ENCODE measurements at regions not wholly inside any gene's neighbourhood (a gene's known extent, or its start where the extent isn't known, plus 50 kb on each side); places are given as distances from the start of the nearest gene placed in this dataset.
"Not testable (repeated sequence)": the region's sequence is repeated elsewhere in the genome, so short reads cannot be mapped to it uniquely, and the experiment has no call there.

- WGBS (ENCODE audit: missing lambda C conversion rate) = 64% methylated on average over 18 of the region's 20 CpGs
- no peak for ATAC-seq
- ChIA-PET POLR2A (no interaction called here), CTCF (interaction anchor here (0.8 to 1.5 kb wide), 5 partner anchors 16 to 145 kb away, joined by 3 to 6 read pairs (median 3); no protein-coding TSS in a partner anchor)
- DNase-seq (ENCODE audit: low read depth in 1 of 2, low spot score in 1 of 2) = peak in 1 of 2 experiments; percentile 13
- FAIRE-seq = no peak
- no peaks in the 10 kb centered on the region for H3K9me3 ChIP-seq
- H3K4me3 ChIP-seq = no peak overlapping the region
- TF ChIP-seq ZFP36 (IDR thresholded peaks at IDR 0.05; ENCODE audit: borderline replicate concordance, partially characterized antibody) = no peak
- TF ChIP-seq POLR2A (IDR thresholded peaks at IDR 0.05; ENCODE audit: low read length) = no peak
- no peaks in the 10 kb centered on the region for H3K4me1 ChIP-seq
- no peak overlapping the region for H3K27ac ChIP-seq
- H3K4me2 ChIP-seq = no peak overlapping the region
Observed at GRCh38 chr15:75785771-75786574, 57.3 kb upstream of the UBE2Q2 start.

GRCh38 chr15:75784511-75785480 lies 58.5 kb upstream of the UBE2Q2 start:
- POLR2A ChIA-PET; DNase-seq (ENCODE audit: low read depth in 1 of 2, low spot score in 1 of 2); H3K4me1 ChIP-seq; FAIRE-seq; ATAC-seq; H3K9me3 ChIP-seq; H3K27ac ChIP-seq; H3K4me3 ChIP-seq; H3K4me2 ChIP-seq: not testable (repeated sequence)
- 46% methylated on average over 5 of the region's 10 CpGs for WGBS (ENCODE audit: missing lambda C conversion rate)
- CTCF ChIA-PET = interaction anchor here (0.7 to 4.1 kb wide), 2 partner anchors 17 to 52 kb away, joined by 4 to 21 read pairs; no protein-coding TSS in a partner anchor

GRCh38 chr15:75783566-75783965 lies 59.7 kb upstream of the UBE2Q2 start:
- POLR2A ChIA-PET; H3K4me3 ChIP-seq; ATAC-seq; H3K9me3 ChIP-seq; H3K4me1 ChIP-seq; H3K27ac ChIP-seq; FAIRE-seq; H3K4me2 ChIP-seq; DNase-seq (ENCODE audit: low read depth in 1 of 2, low spot score in 1 of 2): not testable (repeated sequence)
- 69% methylated on average over 3 of the region's 3 CpGs for WGBS (ENCODE audit: missing lambda C conversion rate)
- CTCF ChIA-PET = interaction anchor here (0.8 to 4.1 kb wide), 4 partner anchors 18 to 332 kb away, joined by 3 to 21 read pairs (median 8); partner anchors contain the start of gene SIN3A

- Histone ChIP-seq H3K27ac (no peak overlapping the region), H3K4me2 (no peak overlapping the region), H3K4me3 (no peak overlapping the region), H3K9me3 (no peaks in the 10 kb centered on the region), H3K4me1 (peaks cover 3% of the 10 kb centered on the region; the same call in 1 of the 3 replicates)
- FAIRE-seq (no peak), DNase-seq (ENCODE audit: low read depth in 1 of 2, low spot score in 1 of 2) (no peak), ATAC-seq (no peak)
- CTCF ChIA-PET = interaction anchor here (0.7 to 4.1 kb wide), 5 partner anchors 14 to 331 kb away, joined by 3 to 21 read pairs (median 6); partner anchors contain the start of gene SIN3A
- POLR2A ChIA-PET = no interaction called here
- WGBS (ENCODE audit: missing lambda C conversion rate) = 77% methylated on average over 11 of the region's 11 CpGs
- no peak for TF ChIP-seq JUNB (IDR thresholded peaks at IDR 0.05)
- TF ChIP-seq ZC3H11A (IDR thresholded peaks at IDR 0.05) = no peak
Observed at GRCh38 chr15:75782926-75783325, 60.3 kb upstream of the UBE2Q2 start.

GRCh38 chr15:75780995-75781394 lies 62.3 kb upstream of the UBE2Q2 start:
- ATAC-seq, FAIRE-seq, POLR2A ChIA-PET: not testable (repeated sequence)

GRCh38 chr15:75779504-75779903 lies 63.7 kb upstream of the UBE2Q2 start:
- FAIRE-seq = no peak
- WGBS (ENCODE audit: missing lambda C conversion rate) = 61% methylated on average over 5 of the region's 5 CpGs
- ChIA-PET POLR2A (no interaction called here), CTCF (interaction anchor here (1.6 kb wide), 1 partner anchor 23 kb away, joined by 11 read pairs; no protein-coding TSS in a partner anchor)
- H3K4me3 ChIP-seq = no peak overlapping the region
- no peak overlapping the region for H3K4me2 ChIP-seq
- 0 out of 6 replicates have a peak overlapping the region, but pooled peaks of 1 of the 2 experiments have one; percentile 17 for H3K27ac ChIP-seq
- no peak for DNase-seq (ENCODE audit: low read depth in 1 of 2, low spot score in 1 of 2)
- ATAC-seq = no peak
- peaks cover 32% of the 10 kb centered on the region for H3K4me1 ChIP-seq
- no peaks in the 10 kb centered on the region for H3K9me3 ChIP-seq
- TF ChIP-seq BCL3 (IDR thresholded peaks at IDR 0.05) (no peak), NR3C1 (IDR thresholded peaks at IDR 0.05) (no peak), ATOH8 (CRISPR knock-in tag; IDR thresholded peaks at IDR 0.05; ENCODE audit: low read depth) (no peak), POLR2AphosphoS2 (conservative IDR thresholded peaks at IDR 0.05; ENCODE audit: low read length) (no peak), CTCF (IDR thresholded peaks at IDR 0.05) (no peak), MAZ (IDR thresholded peaks at IDR 0.05; ENCODE audit: borderline replicate concordance, low read depth, low read length) (no peak), SMC3 (IDR thresholded peaks at IDR 0.05) (no peak), POLR2A (IDR thresholded peaks at IDR 0.05; ENCODE audit: low read length) (no peak), RCOR1 (IDR thresholded peaks at IDR 0.05; ENCODE audit: low read depth, low read length) (no peak), TP53 (CRISPR knock-in tag; IDR thresholded peaks at IDR 0.05) (no peak), MYC (IDR thresholded peaks at IDR 0.05; ENCODE audit: borderline replicate concordance, low read length) (no peak), ZNF302 (CRISPR knock-in tag; IDR thresholded peaks at IDR 0.05) (no peak), NPAS2 (CRISPR knock-in tag; IDR thresholded peaks at IDR 0.05; ENCODE audit: borderline replicate concordance) (no peak)

More at GRCh38 chr15:75780995-75781394, 62.3 kb upstream of the UBE2Q2 start:
- WGBS (ENCODE audit: missing lambda C conversion rate) = 79% methylated on average over 4 of the region's 4 CpGs
- CTCF ChIA-PET = interaction anchor here (1.6 kb wide), 1 partner anchor 21 kb away, joined by 11 read pairs; no protein-coding TSS in a partner anchor
- not testable (repeated sequence) for H3K27ac ChIP-seq; H3K4me2 ChIP-seq; DNase-seq (ENCODE audit: low read depth in 1 of 2, low spot score in 1 of 2); H3K9me3 ChIP-seq; H3K4me3 ChIP-seq
- peaks cover 22% of the 10 kb centered on the region for H3K4me1 ChIP-seq
